ENCODE measurements at regions not wholly inside any gene's neighbourhood (a gene's known extent, or its start where the extent isn't known, plus 50 kb on each side); places are given as distances from the start of the nearest gene placed in this dataset.

GRCh38 chrX:14448406-14448805 lies 80.9 kb upstream of the GLRA2 start:
- TF ChIP-seq CTCF (IDR thresholded peaks at IDR 0.05) (no peak), EP300 (IDR thresholded peaks at IDR 0.05) (no peak)

All from esophagus muscularis mucosa (tissue), 3 donors.